H1 (cell line): ENCODE measurements at regions not wholly inside any gene's neighbourhood (a gene's known extent, or its start where the extent isn't known, plus 50 kb on each side); places are given as distances from the start of the nearest gene placed in this dataset.

Experiments
- CTCF ChIA-PET: fragments of 300-600 bp; sonication (Branson Sonifier 250); formaldehyde crosslinking; loops from one replicate; lab custom pipeline; 2021; ENCODE audit not compliant: partially characterized antibody; lab: Charles Lee
- POLR2A ChIA-PET: fragments of 300-600 bp; sonication (Branson Sonifier 250); formaldehyde crosslinking; loops from one replicate; lab custom pipeline; 2021; ENCODE audit warnings: inconsistent platforms; ENCODE audit not compliant: partially characterized antibody; lab: Charles Lee
- DNase-seq, 2 experiments: peaks; one replicate each; pipeline versions ENCODE4 v3.0.0 to v3.0.0-alpha.2; 2010 to 2022; ENCODE audit warnings: low spot score in 2 of 2, low read depth in 1 of 2, mixed read lengths in 1 of 2
- FAIRE-seq: peaks from 2 replicates; lab custom pipeline; 2011; peaks lifted over from hg19 to GRCh38; lab: Jason Lieb, UNC
- H2AFZ ChIP-seq: 2 replicates; pipeline ENCODE4 v1.8.1; 2012; ENCODE audit warnings: low read length, inconsistent platforms
- H2AK5ac ChIP-seq: 2 replicates; pipeline ENCODE4 v1.6.1; 2013; ENCODE audit warnings: low read depth, low read length
- H2BK120ac ChIP-seq: replicated peaks from 2 replicates; pipeline ENCODE3; 2013; ENCODE audit warnings: low read depth, low read length, inconsistent platforms
- H2BK12ac ChIP-seq: 2 replicates; pipeline ENCODE4 v1.6.1; 2013; ENCODE audit warnings: low read depth, low read length
- H2BK15ac ChIP-seq: 2 replicates; pipeline ENCODE4 v1.6.1; 2013; ENCODE audit warnings: low read length
- H2BK20ac ChIP-seq: 2 replicates; pipeline ENCODE4 v1.6.1; 2013; ENCODE audit warnings: low read length
- H2BK5ac ChIP-seq: 2 replicates; pipeline ENCODE4 v1.6.1; 2013; ENCODE audit warnings: low read depth, low read length
- H3K14ac ChIP-seq: 2 replicates; pipeline ENCODE4 v1.6.1; 2013; ENCODE audit warnings: inconsistent platforms; ENCODE audit not compliant: insufficient read length
- H3K18ac ChIP-seq: 2 replicates; pipeline ENCODE4 v1.6.1; 2013; ENCODE audit warnings: low read length; ENCODE audit errors: extremely low read depth
- H3K23ac ChIP-seq: 2 replicates; pipeline ENCODE4 v1.6.1; 2013; ENCODE audit warnings: inconsistent platforms; ENCODE audit not compliant: insufficient read length
- H3K23me2 ChIP-seq: 2 replicates; pipeline ENCODE4 v1.6.1; 2013; ENCODE audit warnings: low read depth, low read length
- H3K27ac ChIP-seq: 2 replicates; pipeline ENCODE4 v1.6.1; 2011; ENCODE audit warnings: low read depth, low read length, inconsistent platforms
- H3K27me3 ChIP-seq, 4 experiments: replicated peaks in 1 of 4; 1 replicate in 1 of 4; 2 replicates in 3 of 4; pipeline versions ENCODE4 v1.6.1 to v1.8.1; 2011 to 2013; ENCODE audit warnings: low read length in 3 of 4, mild to moderate bottlenecking in 3 of 4, inconsistent platforms in 2 of 4, mixed read lengths in 2 of 4, moderate library complexity in 1 of 4; ENCODE audit not compliant: control insufficient read depth in 3 of 4, insufficient read depth in 3 of 4; ENCODE audit errors: extremely low read depth in 1 of 4
- H3K36me3 ChIP-seq, 4 experiments: 2 replicates each; pipeline versions ENCODE4 v1.6.1 to v1.8.1; 2011 to 2013; ENCODE audit warnings: mild to moderate bottlenecking in 4 of 4, low read length in 3 of 4, moderate library complexity in 2 of 4, control low read depth in 1 of 4, inconsistent platforms in 1 of 4; ENCODE audit not compliant: insufficient read depth in 4 of 4, control insufficient read depth in 2 of 4
- H3K4ac ChIP-seq: replicated peaks from 2 replicates; pipeline ENCODE3; 2013; ENCODE audit warnings: low read length, low read depth, mixed read lengths, inconsistent platforms; ENCODE audit not compliant: insufficient read length
- H3K4me1 ChIP-seq, 4 experiments: replicated peaks in 1 of 4; 1 replicate in 1 of 4; 2 replicates in 3 of 4; pipeline versions ENCODE4 v1.6.1 to v1.8.1; 2011 to 2013; ENCODE audit warnings: low read length in 3 of 4, inconsistent platforms in 2 of 4, mixed read lengths in 1 of 4; ENCODE audit not compliant: insufficient read depth in 4 of 4, control insufficient read depth in 3 of 4
- H3K4me2 ChIP-seq, 2 experiments: 2 replicates each; pipeline versions ENCODE4 v1.6.1 to v1.8.1; 2011 to 2013; ENCODE audit warnings: low read depth in 2 of 2, low read length in 2 of 2, control low read depth in 1 of 2, inconsistent platforms in 1 of 2, mild to moderate bottlenecking in 1 of 2; ENCODE audit not compliant: insufficient read depth in 1 of 2
- H3K4me3 ChIP-seq, 4 experiments: fragments of 200-600, 300-600 bp in 1 of 4; sonication (generic), shearing (Covaris generic), sonication (Bioruptor Twin) in 1 of 4; 2 replicates each; pipeline versions ENCODE4 v1.5.1 to v1.8.1; 2011 to 2016; ENCODE audit warnings: low read length in 4 of 4, low read depth in 3 of 4, control low read depth in 2 of 4, inconsistent platforms in 2 of 4, mild to moderate bottlenecking in 2 of 4, mixed read lengths in 1 of 4, moderate library complexity in 1 of 4; ENCODE audit not compliant: insufficient read depth in 2 of 4; ENCODE audit errors: extremely low read depth in 1 of 4
- H3K56ac ChIP-seq: replicated peaks from 2 replicates; pipeline ENCODE3; 2013; ENCODE audit warnings: low read depth, mild to moderate bottlenecking, mixed read lengths, low read length, inconsistent platforms; ENCODE audit not compliant: insufficient read length
- H3K79me1 ChIP-seq: 2 replicates; pipeline ENCODE4 v1.6.1; 2013; ENCODE audit warnings: low read depth, low read length, control low read depth
- H3K79me2 ChIP-seq, 2 experiments: 2 replicates each; pipeline versions ENCODE4 v1.6.1 to v1.8.1; 2012 to 2013; ENCODE audit warnings: low read length in 2 of 2, mild to moderate bottlenecking in 2 of 2, inconsistent platforms in 1 of 2; ENCODE audit not compliant: insufficient read depth in 2 of 2, control insufficient read depth in 1 of 2
- H3K9ac ChIP-seq, 4 experiments: replicated peaks in 1 of 4; 1 replicate in 1 of 4; 2 replicates in 3 of 4; pipeline versions ENCODE4 v1.6.1 to v1.8.1; 2011 to 2013; ENCODE audit warnings: low read depth in 3 of 4, low read length in 3 of 4, control low read depth in 2 of 4, mild to moderate bottlenecking in 2 of 4, moderate library complexity in 2 of 4, inconsistent platforms in 1 of 4; ENCODE audit errors: extremely low read depth in 1 of 4
- H3K9me3 ChIP-seq, 2 experiments: 2 replicates each; pipeline versions ENCODE4 v1.6.1 to v1.8.1; 2012 to 2013; ENCODE audit warnings: mild to moderate bottlenecking in 2 of 2, moderate library complexity in 2 of 2, control low read depth in 1 of 2, inconsistent platforms in 1 of 2, low read depth in 1 of 2, low read length in 1 of 2, mixed read lengths in 1 of 2; ENCODE audit not compliant: insufficient read depth in 2 of 2
- H4K20me1 ChIP-seq, 2 experiments: replicated peaks in 1 of 2; 2 replicates each; pipeline versions ENCODE3 to v1.8.1; 2011 to 2013; ENCODE audit warnings: inconsistent platforms in 2 of 2, low read length in 2 of 2, mild to moderate bottlenecking in 1 of 2; ENCODE audit not compliant: insufficient read depth in 2 of 2, control insufficient read depth in 1 of 2
- H4K5ac ChIP-seq: 2 replicates; pipeline ENCODE4 v1.6.1; 2013; ENCODE audit warnings: low read length, low read depth, mixed read lengths, inconsistent platforms; ENCODE audit not compliant: insufficient read length
- H4K8ac ChIP-seq: 2 replicates; pipeline ENCODE4 v1.8.0; 2013; ENCODE audit warnings: mild to moderate bottlenecking, moderate library complexity, low read length, inconsistent platforms; ENCODE audit not compliant: insufficient read depth; ENCODE audit errors: extremely low read depth
- H4K91ac ChIP-seq: replicated peaks from 2 replicates; pipeline ENCODE3; 2013; ENCODE audit warnings: low read length, mixed read lengths, inconsistent platforms; ENCODE audit not compliant: insufficient read length
- CTCF ChIP-seq, 3 experiments: IDR thresholded peaks; 1 replicate in 2 of 3; 2 replicates in 1 of 3; pipeline versions ENCODE4 v1.5.1 to v1.6.1; 2011; ENCODE audit warnings: low read length in 3 of 3, mild to moderate bottlenecking in 3 of 3, inconsistent platforms in 2 of 3, low read depth in 1 of 3, moderate library complexity in 1 of 3; ENCODE audit not compliant: insufficient read depth in 1 of 3; ENCODE audit errors: control extremely low read depth in 1 of 3
- HDAC6 ChIP-seq: IDR thresholded peaks from one replicate; pipeline ENCODE4 v1.7.1; 2012; ENCODE audit warnings: low read depth, mild to moderate bottlenecking, inconsistent platforms, low read length, moderate library complexity
- RNF2 ChIP-seq: fragments of 200-900, 300-1000 bp; sonication (generic); IDR thresholded peaks from 2 replicates; pipeline ENCODE4 v1.7.1; 2016; ENCODE audit warnings: borderline replicate concordance, low read depth, mild to moderate bottlenecking, antibody characterized with exemption, low read length; ENCODE audit not compliant: poor library complexity, severe bottlenecking; ENCODE audit errors: missing control alignments
- SIN3A ChIP-seq, 2 experiments: IDR thresholded peaks in 1 of 2; conservative IDR thresholded peaks in 1 of 2; 2 replicates each; pipeline ENCODE4 v1.6.1; 2011 to 2012; ENCODE audit warnings: low read length in 2 of 2, improper control_type of control experiment in 1 of 2, low read depth in 1 of 2, mild to moderate bottlenecking in 1 of 2
- TAF7 ChIP-seq: optimal IDR thresholded peaks from 2 replicates; pipeline ENCODE3; 2011; ENCODE audit warnings: low read depth, mild to moderate bottlenecking, inconsistent platforms, low read length, moderate library complexity, borderline replicate concordance
- TCF12 ChIP-seq: IDR thresholded peaks from 2 replicates; pipeline ENCODE4 v1.6.1; 2011; ENCODE audit warnings: low read depth, mild to moderate bottlenecking, low read length
- YY1 ChIP-seq: IDR thresholded peaks from 2 replicates; pipeline ENCODE4 v1.6.1; 2011; ENCODE audit warnings: low read depth, mild to moderate bottlenecking, low read length
- WGBS, 2 experiments: shearing (Covaris generic) in 1 of 2; methylation state at CpG; one replicate each; pipeline versions ENCODE4 v1.1.6 to v1.1.7; 2013 to 2015; ENCODE audit warnings: low lambda C conversion rate in 2 of 2, mixed read lengths in 2 of 2, inconsistent platforms in 1 of 2, low coverage in 1 of 2, missing lambda C conversion rate in 1 of 2; ENCODE audit not compliant: insufficient replicate concordance in 2 of 2, insufficient coverage in 1 of 2, insufficient read length in 1 of 2; ENCODE audit errors: extremely low coverage in 1 of 2, missing lambda C conversion rate in 1 of 2; 5-methylcytosine and 5-hydroxymethylcytosine counted together
- TF ChIP-seq, protein P1 (sequence below): IDR thresholded peaks from 2 replicates; pipeline ENCODE4 v1.6.1; 2011; ENCODE audit warnings: low read depth, mild to moderate bottlenecking, low read length; ENCODE audit not compliant: insufficient read depth

GRCh38 chr7:17700138-17700537 is 240.2 kb downstream of the SNX13 start:
- Histone ChIP-seq H2AFZ (no peak overlapping the region), H2BK12ac (no peak overlapping the region), H3K56ac (no peak overlapping the region), H2BK5ac (no peak overlapping the region), H2BK120ac (no peak overlapping the region), H4K20me1 (no peaks in the 10 kb centered on the region), H3K79me2 (no peaks in the 10 kb centered on the region), H3K9me3 (peaks cover 3 to 17% of the 10 kb centered on the region in 2 experiments; a peak in 1 of 4 replicates), H3K18ac (no peak overlapping the region), H3K23ac (no peak overlapping the region), H4K5ac (no peak overlapping the region), H4K8ac (no peak overlapping the region), H3K36me3 (no peaks in the 10 kb centered on the region), H2BK15ac (no peak overlapping the region), H2AK5ac (no peak overlapping the region), H3K23me2 (no peaks in the 10 kb centered on the region), H3K27me3 (no peaks in the 10 kb centered on the region), H3K4me2 (no peak overlapping the region), H3K27ac (no peak overlapping the region), H3K4ac (no peak overlapping the region), H3K4me3 (no peak overlapping the region), H4K91ac (no peak overlapping the region), H3K79me1 (no peaks in the 10 kb centered on the region), H3K14ac (no peak overlapping the region), H2BK20ac (no peak overlapping the region), H3K9ac (no peak overlapping the region), H3K4me1 (no peaks in the 10 kb centered on the region)
- ChIA-PET POLR2A (no interaction called here), CTCF (interaction anchor here (1.9 kb wide), 1 partner anchor 19 kb away, joined by 8 read pairs; no protein-coding TSS in a partner anchor)
- WGBS, 2 experiments: 68% methylated on average over 3 of the region's 3 CpGs; no CpG with 5 or more reads in 1 of the 2 experiments
- DNase-seq: no peak
- no peak for FAIRE-seq
- TF ChIP-seq, protein P1, sequence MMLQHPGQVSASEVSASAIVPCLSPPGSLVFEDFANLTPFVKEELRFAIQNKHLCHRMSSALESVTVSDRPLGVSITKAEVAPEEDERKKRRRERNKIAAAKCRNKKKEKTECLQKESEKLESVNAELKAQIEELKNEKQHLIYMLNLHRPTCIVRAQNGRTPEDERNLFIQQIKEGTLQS: no peak
- TF ChIP-seq HDAC6 (no peak), YY1 (no peak), CTCF (IDR thresholded peaks at IDR 0.05; ENCODE audit: control extremely low read depth in 1 of 3, insufficient read depth in 1 of 3, low read depth in 1 of 3, low read length in 3 of 3) (no peak), TCF12 (no peak), RNF2 (no peak), SIN3A (conservative IDR thresholded peaks at IDR 0.05 in 1 of 2, IDR thresholded peaks at IDR 0.05 in 1 of 2; ENCODE audit: low read depth in 1 of 2, low read length in 2 of 2) (no peak), TAF7 (no peak)
